Thymus (tissue), 11 donors: ENCODE measurements at regions not wholly inside any gene's neighbourhood (a gene's known extent, or its start where the extent isn't known, plus 50 kb on each side); places are given as distances from the start of the nearest gene placed in this dataset.
"Not testable (repeated sequence)": the region's sequence is repeated elsewhere in the genome, so short reads cannot be mapped to it uniquely, and the experiment has no call there.

Experiments
- DNase-seq, 9 donors: peaks; one replicate each; pipeline ENCODE4 v3.0.0-alpha.2; 2013; ENCODE audit warnings: low spot score in 9 of 9, low read depth in 6 of 9, missing footprints in 1 of 9
- H3K27ac ChIP-seq, 2 donors: one replicate each; pipeline ENCODE4 v1.5.1; 2013; ENCODE audit warnings: control low read depth in 1 of 2, low read depth in 1 of 2, low read length in 1 of 2, mild to moderate bottlenecking in 1 of 2, moderate library complexity in 1 of 2
- H3K27me3 ChIP-seq, 2 donors: one replicate each; pipeline ENCODE4 v1.5.1; 2013; ENCODE audit warnings: low read length in 1 of 2; ENCODE audit not compliant: control insufficient read depth in 2 of 2, insufficient read depth in 1 of 2
- H3K36me3 ChIP-seq, 2 donors: one replicate each; pipeline ENCODE4 v1.5.1; 2013; ENCODE audit warnings: low read length in 1 of 2, mild to moderate bottlenecking in 1 of 2, moderate library complexity in 1 of 2; ENCODE audit not compliant: control insufficient read depth in 2 of 2, insufficient read depth in 2 of 2
- H3K4me1 ChIP-seq, 2 donors: one replicate each; pipeline ENCODE4 v1.5.1; 2013; ENCODE audit warnings: low read length in 2 of 2; ENCODE audit not compliant: control insufficient read depth in 2 of 2, insufficient read depth in 2 of 2
- H3K4me3 ChIP-seq, 2 donors: one replicate each; pipeline ENCODE4 v1.5.1; 2013; ENCODE audit warnings: low read length in 2 of 2, control low read depth in 1 of 2, mild to moderate bottlenecking in 1 of 2
- H3K9me3 ChIP-seq, 2 donors: one replicate each; pipeline ENCODE4 v1.5.1; 2013; ENCODE audit warnings: low read length in 1 of 2, mild to moderate bottlenecking in 1 of 2; ENCODE audit not compliant: control insufficient read depth in 2 of 2, insufficient read depth in 1 of 2
- WGBS: extraction: QIAGEN DNeasy Blood & Tissue Kit; methylation state at CpG from one replicate; pipeline ENCODE4 v1.1.7; 2013; 5-methylcytosine and 5-hydroxymethylcytosine counted together
- donor health status: healthy.

DNA sequence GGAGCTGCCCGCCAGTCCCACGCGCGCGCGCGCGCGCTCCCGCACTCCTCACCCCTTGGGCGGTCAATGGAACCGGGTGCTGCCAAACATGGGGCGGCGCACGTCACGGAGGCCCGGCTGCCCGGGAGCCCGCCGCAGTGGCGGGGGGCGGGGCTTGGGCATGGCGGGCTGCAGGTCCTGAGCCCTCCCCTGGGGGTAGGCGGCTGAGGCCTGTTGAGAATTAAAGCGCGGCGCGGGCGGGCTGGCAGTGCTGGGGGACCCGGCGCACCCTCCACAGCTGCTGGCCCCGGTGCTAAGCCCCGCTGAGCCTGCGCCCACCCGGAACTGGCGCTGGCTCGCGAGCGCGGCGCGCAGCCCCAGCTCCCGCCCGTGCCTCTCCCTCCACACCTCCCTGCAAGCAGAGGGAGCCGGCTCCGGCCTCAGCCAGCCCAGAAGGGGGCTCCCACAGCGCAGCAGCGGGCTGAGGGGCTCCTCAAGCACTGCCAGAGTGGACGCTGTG lies 634.2 kb downstream of the ANKRD7 start:
- no peaks in the 10 kb centered on the region for H3K36me3 ChIP-seq
- no peaks in the 10 kb centered on the region for H3K27me3 ChIP-seq
- H3K27ac ChIP-seq: no peak overlapping the region
- H3K4me3 ChIP-seq: no peak overlapping the region
- H3K9me3 ChIP-seq: peaks cover 0 to 5% of the 10 kb centered on the region in 2 donors
- WGBS: 94% methylated on average over 49 of the region's 49 CpGs
- no peak for DNase-seq
- no peaks in the 10 kb centered on the region for H3K4me1 ChIP-seq

DNA sequence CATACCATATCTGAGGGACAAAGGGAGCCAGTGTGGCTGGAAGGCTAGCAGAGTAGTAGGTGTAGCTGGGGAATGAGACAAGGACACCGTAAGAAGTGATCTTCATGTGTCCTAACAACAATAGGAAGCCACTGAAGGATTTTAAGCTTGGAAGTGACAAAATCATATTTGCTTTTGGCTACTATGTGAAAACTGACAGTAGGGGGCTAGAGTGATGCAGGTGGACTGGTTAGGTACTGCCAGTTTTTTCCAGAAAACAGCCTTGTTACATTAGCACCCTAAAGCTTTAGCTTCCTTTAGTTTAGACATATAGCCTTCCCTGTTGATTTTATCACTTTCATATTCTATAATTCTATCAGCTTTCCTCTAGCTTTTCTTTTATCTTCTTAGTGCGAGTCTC lies 637.1 kb downstream of the ANKRD7 start:
- Histone ChIP-seq H3K4me3 (no peak overlapping the region), H3K27ac (no peak overlapping the region), H3K4me1 (no peaks in the 10 kb centered on the region), H3K27me3 (no peaks in the 10 kb centered on the region), H3K36me3 (no peaks in the 10 kb centered on the region), H3K9me3 (peaks cover 0 to 5% of the 10 kb centered on the region in 2 donors)
- WGBS: 94% methylated on average over 2 of the region's 2 CpGs
- DNase-seq: no peak

DNA sequence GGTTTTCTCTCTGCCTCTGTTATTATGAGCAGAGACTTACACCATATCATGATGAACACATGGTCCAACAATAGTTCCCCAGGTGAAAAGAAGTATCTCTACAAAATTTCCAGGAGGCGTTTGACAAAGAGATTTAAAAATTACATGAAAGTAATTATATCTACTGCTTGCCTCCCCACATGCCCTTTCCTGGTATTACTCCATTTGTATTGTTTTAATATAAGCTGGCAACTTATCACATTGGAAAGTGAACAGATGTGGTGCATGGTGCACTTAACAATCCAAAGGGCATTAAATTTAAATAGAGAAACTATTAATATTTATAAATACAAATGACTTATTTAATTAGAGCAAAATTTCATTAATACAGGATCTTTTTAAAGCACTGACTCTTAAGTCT lies 638.2 kb downstream of the ANKRD7 start:
- DNase-seq: no peak
- H3K4me3 ChIP-seq: no peak overlapping the region
- no peaks in the 10 kb centered on the region for H3K4me1 ChIP-seq
- no peaks in the 10 kb centered on the region for H3K36me3 ChIP-seq
- H3K27ac ChIP-seq: no peak overlapping the region
- no peaks in the 10 kb centered on the region for H3K27me3 ChIP-seq
- 86% methylated on average over 1 of the region's 1 CpG for WGBS
- peaks cover 0 to 3% of the 10 kb centered on the region in 2 donors for H3K9me3 ChIP-seq

DNA sequence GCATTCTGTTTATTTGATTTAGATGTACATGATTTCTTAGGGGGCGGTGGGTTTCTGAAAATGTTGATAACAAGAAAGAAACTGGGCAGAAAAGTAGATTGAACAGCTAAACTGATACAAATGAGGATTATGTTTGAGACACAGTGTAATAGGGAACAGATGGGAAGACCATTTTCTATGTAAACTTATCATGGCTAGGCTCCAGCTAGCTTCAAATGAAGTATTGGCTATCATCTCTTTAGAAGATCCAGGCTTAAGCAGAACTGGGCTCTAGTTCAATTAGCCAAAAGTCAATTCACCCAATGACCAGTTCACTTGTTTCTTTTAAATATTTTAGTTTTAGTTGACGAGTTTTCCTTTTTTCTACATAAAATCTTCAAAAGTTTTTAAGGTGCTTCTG lies 639.5 kb downstream of the ANKRD7 start:
- Histone ChIP-seq H3K36me3 (no peaks in the 10 kb centered on the region), H3K4me3 (no peak overlapping the region), H3K27me3 (no peaks in the 10 kb centered on the region), H3K4me1 (no peaks in the 10 kb centered on the region), H3K9me3 (no peaks in the 10 kb centered on the region), H3K27ac (no peak overlapping the region)
- WGBS: 90% methylated on average over 2 of the region's 2 CpGs
- no peak for DNase-seq

DNA sequence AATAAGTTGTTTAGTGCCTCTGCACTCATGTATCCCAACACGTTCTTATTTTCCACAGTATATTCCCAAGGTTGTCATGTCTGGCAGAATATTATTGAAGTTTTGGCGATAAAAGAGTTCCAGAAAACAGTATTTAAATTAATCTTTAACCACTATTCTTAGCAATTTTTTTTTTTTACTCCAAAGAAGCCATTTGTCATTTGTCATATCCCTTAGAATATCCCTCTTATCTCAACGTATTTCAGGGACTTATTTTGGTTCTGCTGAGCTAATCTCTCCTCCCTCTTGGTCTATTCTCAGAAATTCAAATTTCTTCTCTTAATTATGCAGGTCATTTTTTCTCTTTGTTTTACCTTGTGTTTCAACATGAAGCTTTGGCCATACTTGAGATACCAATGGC lies 643.4 kb downstream of the ANKRD7 start:
- Histone ChIP-seq H3K27me3 (no peaks in the 10 kb centered on the region), H3K27ac (no peak overlapping the region), H3K36me3 (no peaks in the 10 kb centered on the region), H3K4me3 (no peak overlapping the region), H3K4me1 (no peaks in the 10 kb centered on the region), H3K9me3 (no peaks in the 10 kb centered on the region)
- no peak for DNase-seq
- 76% methylated on average over 3 of the region's 3 CpGs for WGBS

DNA sequence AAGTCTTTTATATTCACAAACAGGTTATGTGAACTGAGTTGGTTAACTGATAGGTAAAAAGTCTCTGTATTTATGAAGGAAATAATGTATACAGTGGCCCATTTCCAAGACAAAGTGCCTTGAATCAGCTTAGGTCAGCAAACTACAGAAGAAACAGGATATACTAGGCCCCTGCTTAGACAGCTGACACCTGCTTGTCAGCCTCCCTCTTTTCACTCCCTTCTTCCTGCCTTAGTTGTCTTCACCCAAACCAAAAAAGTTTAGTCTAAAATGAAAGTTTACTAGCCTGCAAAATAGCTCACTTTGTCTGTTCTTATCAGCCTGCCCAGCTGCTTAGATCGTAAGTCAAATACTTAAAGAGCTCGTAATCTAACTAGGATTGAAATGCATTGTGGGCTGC lies 644.6 kb downstream of the ANKRD7 start:
- DNase-seq, H3K36me3 ChIP-seq, H3K9me3 ChIP-seq, H3K27me3 ChIP-seq, H3K4me1 ChIP-seq, H3K4me3 ChIP-seq, H3K27ac ChIP-seq: not testable (repeated sequence)
- 74% methylated on average over 2 of the region's 2 CpGs for WGBS

DNA sequence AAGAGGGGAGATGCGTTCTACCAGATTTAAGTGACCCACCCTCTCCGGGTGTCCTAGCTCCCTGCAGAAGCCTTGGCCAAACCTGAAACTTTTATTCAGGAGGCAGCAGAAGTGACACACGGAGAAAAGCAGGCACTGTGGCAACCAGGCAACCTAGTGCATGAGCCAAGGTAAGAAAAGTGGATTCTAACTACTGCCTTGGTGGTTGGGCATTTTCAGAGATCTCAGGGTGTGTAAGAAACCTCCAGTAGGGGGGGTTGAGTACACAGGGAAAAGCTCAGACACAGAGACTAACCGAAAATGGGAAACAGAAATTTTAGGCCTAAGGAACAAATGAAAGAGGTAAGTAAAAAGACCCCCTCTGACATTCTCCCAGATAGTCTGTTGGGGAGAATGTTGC lies 645.7 kb downstream of the ANKRD7 start:
- Histone ChIP-seq H3K36me3 (no peaks in the 10 kb centered on the region), H3K27ac (no peak overlapping the region), H3K4me1 (no peaks in the 10 kb centered on the region), H3K4me3 (no peak overlapping the region), H3K9me3 (no peaks in the 10 kb centered on the region), H3K27me3 (no peaks in the 10 kb centered on the region)
- DNase-seq: no peak
- WGBS: 86% methylated on average over 4 of the region's 4 CpGs

DNA sequence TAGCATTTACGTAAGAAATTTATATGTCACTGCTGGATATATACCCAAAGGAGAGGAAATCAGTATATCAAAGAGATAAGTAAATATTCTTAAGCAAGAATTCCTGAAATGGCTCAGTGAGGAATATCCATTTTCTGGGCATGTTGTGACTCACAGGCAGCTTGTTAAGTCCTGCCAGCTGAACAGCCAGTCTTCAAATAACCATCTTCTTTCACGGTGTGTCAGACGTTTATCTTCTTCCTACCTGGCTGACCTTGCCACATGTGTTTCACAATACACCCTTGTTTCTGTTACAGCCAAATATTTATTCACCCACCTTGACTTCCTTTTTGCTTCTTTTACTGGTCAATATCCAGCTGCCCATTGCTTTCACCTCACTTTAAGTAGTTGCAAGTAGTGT lies 648.1 kb downstream of the ANKRD7 start:
- WGBS: 89% methylated on average over 3 of the region's 3 CpGs
- no peaks in the 10 kb centered on the region for H3K36me3 ChIP-seq
- DNase-seq: peak in 1 of 9 donors; percentile 13
- no peak overlapping the region for H3K27ac ChIP-seq
- no peaks in the 10 kb centered on the region for H3K9me3 ChIP-seq
- no peaks in the 10 kb centered on the region for H3K4me1 ChIP-seq
- no peak overlapping the region for H3K4me3 ChIP-seq
- no peaks in the 10 kb centered on the region for H3K27me3 ChIP-seq

DNA sequence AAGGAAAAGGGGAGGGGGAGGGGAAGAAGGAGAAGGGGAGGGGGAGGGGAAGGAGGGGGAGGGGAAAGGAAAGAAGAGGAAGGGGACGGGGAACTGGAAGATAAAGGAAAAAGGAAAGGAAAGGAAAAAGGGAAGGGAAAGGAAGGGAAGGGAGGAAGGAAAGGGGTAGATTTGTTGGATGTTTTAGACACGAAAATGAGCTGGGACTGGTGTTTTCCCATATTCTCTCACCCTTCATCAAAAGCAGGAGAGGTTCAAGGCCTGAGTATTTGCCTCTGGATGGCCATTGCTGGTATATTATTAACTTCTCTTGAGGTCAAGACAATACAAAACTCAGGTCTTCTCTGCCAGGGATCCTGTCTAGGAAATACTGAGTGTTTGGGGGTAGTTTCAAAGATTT lies 652.7 kb downstream of the ANKRD7 start:
- no peaks in the 10 kb centered on the region for H3K9me3 ChIP-seq
- H3K27ac ChIP-seq: no peak overlapping the region
- WGBS: 79% methylated on average over 2 of the region's 2 CpGs
- DNase-seq: no peak
- no peak overlapping the region for H3K4me3 ChIP-seq
- H3K4me1 ChIP-seq: no peaks in the 10 kb centered on the region
- no peaks in the 10 kb centered on the region for H3K27me3 ChIP-seq
- no peaks in the 10 kb centered on the region for H3K36me3 ChIP-seq

DNA sequence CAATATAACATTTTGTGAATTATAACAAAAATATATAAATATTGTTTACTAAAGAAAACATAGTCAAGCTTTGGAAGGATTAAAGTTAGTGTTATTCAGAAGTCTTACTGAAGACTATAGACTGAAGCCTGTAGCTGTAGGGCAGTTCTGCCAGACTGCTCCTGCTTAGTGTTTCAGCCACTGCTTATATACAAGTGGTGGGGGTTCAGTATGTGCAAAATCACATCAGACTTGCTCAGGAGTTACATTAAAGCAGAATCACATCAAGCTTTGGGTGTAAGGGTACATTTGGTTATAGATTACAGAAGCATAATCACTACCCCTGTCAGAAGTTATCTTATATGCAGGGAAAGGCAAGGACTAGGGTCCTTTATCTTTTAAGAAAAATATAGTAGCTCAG lies 653.8 kb downstream of the ANKRD7 start:
- no peaks in the 10 kb centered on the region for H3K9me3 ChIP-seq
- no peaks in the 10 kb centered on the region for H3K4me1 ChIP-seq
- H3K36me3 ChIP-seq: no peaks in the 10 kb centered on the region
- no peak overlapping the region for H3K4me3 ChIP-seq
- no peak for DNase-seq
- no peaks in the 10 kb centered on the region for H3K27me3 ChIP-seq
- no peak overlapping the region for H3K27ac ChIP-seq
